ENCODE measurements at regions not wholly inside any gene's neighbourhood (a gene's known extent, or its start where the extent isn't known, plus 50 kb on each side); places are given as distances from the start of the nearest gene placed in this dataset.

- no peak for DNase-seq (ENCODE audit: low spot score)
Measured at GRCh38 chr18:24674200-24674599, 213.8 kb downstream of the HRH4 start.

GRCh38 chr18:24674605-24675004 lies 214.2 kb downstream of the HRH4 start:
- DNase-seq (ENCODE audit: low spot score), result no peak

- no peak for DNase-seq (ENCODE audit: low spot score)
Measured at GRCh38 chr18:24677011-24677410, 216.6 kb downstream of the HRH4 start.

- DNase-seq (ENCODE audit: low spot score), result no peak
Measured at GRCh38 chr18:24678107-24678506, 217.7 kb downstream of the HRH4 start.

- DNase-seq (ENCODE audit: low spot score), result no peak
Measured at GRCh38 chr18:24678626-24679025, 218.2 kb downstream of the HRH4 start.

- no peak for DNase-seq (ENCODE audit: low spot score)
Measured at GRCh38 chr18:24679062-24679461, 218.6 kb downstream of the HRH4 start.

GRCh38 chr18:24683925-24684324 lies 223.5 kb downstream of the HRH4 start:
- no peak for DNase-seq (ENCODE audit: low spot score)

GRCh38 chr18:24685254-24685959 lies 225.0 kb downstream of the HRH4 start:
- DNase-seq (ENCODE audit: low spot score), result no peak

- DNase-seq (ENCODE audit: low spot score), result no peak
Measured at GRCh38 chr18:24695168-24695567, 234.7 kb downstream of the HRH4 start.

GRCh38 chr18:24702001-24702515 lies 241.6 kb downstream of the HRH4 start:
- DNase-seq (ENCODE audit: low spot score), result no peak

GRCh38 chr18:24703316-24703715 lies 242.9 kb downstream of the HRH4 start:
- DNase-seq (ENCODE audit: low spot score), result no peak

- DNase-seq (ENCODE audit: low spot score), result no peak
Measured at GRCh38 chr18:24704946-24705630, 244.7 kb downstream of the HRH4 start.

- no peak for DNase-seq (ENCODE audit: low spot score)
Measured at GRCh38 chr18:24710474-24710873, 250.0 kb downstream of the HRH4 start.

- no peak for DNase-seq (ENCODE audit: low spot score)
Measured at GRCh38 chr18:24719791-24720190, 259.4 kb downstream of the HRH4 start.

GRCh38 chr18:24721388-24721787 lies 261.0 kb downstream of the HRH4 start:
- DNase-seq (ENCODE audit: low spot score), result no peak

- no peak for DNase-seq (ENCODE audit: low spot score)
Measured at GRCh38 chr18:24725644-24726415, 265.4 kb downstream of the HRH4 start.

GRCh38 chr18:24726727-24727492 lies 266.5 kb downstream of the HRH4 start:
- DNase-seq (ENCODE audit: low spot score), result peak; percentile 27

- no peak for DNase-seq (ENCODE audit: low spot score)
Measured at GRCh38 chr18:24727685-24728084, 267.2 kb downstream of the HRH4 start.

- peak; percentile 50 for DNase-seq (ENCODE audit: low spot score)
Measured at GRCh38 chr18:24731158-24731557, 270.7 kb downstream of the HRH4 start.

GRCh38 chr18:24731981-24732380 lies 271.5 kb downstream of the HRH4 start:
- DNase-seq (ENCODE audit: low spot score), result no peak

- DNase-seq (ENCODE audit: low spot score), result peak; percentile 20
Measured at GRCh38 chr18:24734058-24734457, 273.6 kb downstream of the HRH4 start.

- DNase-seq (ENCODE audit: low spot score), result no peak
Measured at GRCh38 chr18:24735624-24736231, 275.3 kb downstream of the HRH4 start.
